A673 (cell line): ENCODE measurements at regions not wholly inside any gene's neighbourhood (a gene's known extent, or its start where the extent isn't known, plus 50 kb on each side); places are given as distances from the start of the nearest gene placed in this dataset.
"Not testable (repeated sequence)": the region's sequence is repeated elsewhere in the genome, so short reads cannot be mapped to it uniquely, and the experiment has no call there.

ENCODE experiments used
- EZH2 ChIP-seq: fragments of 200-600 bp; sonication (generic); IDR thresholded peaks from 2 replicates; pipeline ENCODE4 v1.6.1; 2017; ENCODE audit warnings: borderline replicate concordance, low read depth, mild to moderate bottlenecking, mixed read lengths, antibody characterized with exemption, low read length; ENCODE audit not compliant: poor library complexity, severe bottlenecking
- TF ChIP-seq, protein P1 (sequence below): fragments of 300-800, 200-600 bp; sonication (generic); conservative IDR thresholded peaks from 2 replicates; pipeline ENCODE4 v1.5.1; 2017; ENCODE audit warnings: low read depth, mild to moderate bottlenecking, antibody characterized with exemption, low read length, moderate library complexity, mixed read lengths

DNA sequence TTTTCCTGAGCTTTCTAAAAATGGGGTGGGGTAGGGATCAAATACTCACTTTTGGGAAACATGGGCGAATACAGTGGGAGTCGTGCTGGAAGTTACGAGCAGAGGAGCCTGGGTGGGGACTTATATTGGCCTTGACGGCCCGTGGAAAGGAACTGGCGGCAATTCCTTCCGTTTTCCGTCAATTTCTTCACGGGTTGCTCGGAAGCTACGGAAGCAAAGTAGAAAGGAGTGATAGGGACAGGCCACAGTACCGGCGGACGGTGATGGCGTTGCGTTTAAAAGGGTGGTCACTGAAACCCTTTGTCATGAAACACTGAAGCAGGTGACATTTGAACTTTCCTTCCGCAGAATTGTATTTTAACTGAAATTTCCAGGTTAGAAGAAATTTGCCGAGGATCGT lies 505.0 kb downstream of the PRIM2 start:
- TF ChIP-seq EZH2, result not testable (repeated sequence)
- TF ChIP-seq, protein P1, sequence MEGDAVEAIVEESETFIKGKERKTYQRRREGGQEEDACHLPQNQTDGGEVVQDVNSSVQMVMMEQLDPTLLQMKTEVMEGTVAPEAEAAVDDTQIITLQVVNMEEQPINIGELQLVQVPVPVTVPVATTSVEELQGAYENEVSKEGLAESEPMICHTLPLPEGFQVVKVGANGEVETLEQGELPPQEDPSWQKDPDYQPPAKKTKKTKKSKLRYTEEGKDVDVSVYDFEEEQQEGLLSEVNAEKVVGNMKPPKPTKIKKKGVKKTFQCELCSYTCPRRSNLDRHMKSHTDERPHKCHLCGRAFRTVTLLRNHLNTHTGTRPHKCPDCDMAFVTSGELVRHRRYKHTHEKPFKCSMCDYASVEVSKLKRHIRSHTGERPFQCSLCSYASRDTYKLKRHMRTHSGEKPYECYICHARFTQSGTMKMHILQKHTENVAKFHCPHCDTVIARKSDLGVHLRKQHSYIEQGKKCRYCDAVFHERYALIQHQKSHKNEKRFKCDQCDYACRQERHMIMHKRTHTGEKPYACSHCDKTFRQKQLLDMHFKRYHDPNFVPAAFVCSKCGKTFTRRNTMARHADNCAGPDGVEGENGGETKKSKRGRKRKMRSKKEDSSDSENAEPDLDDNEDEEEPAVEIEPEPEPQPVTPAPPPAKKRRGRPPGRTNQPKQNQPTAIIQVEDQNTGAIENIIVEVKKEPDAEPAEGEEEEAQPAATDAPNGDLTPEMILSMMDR, result not testable (repeated sequence)
